SK-N-SH treated with all-trans-retinoic acid at 6 μM for 48 hours (cell line): ENCODE measurements at regions not wholly inside any gene's neighbourhood (a gene's known extent, or its start where the extent isn't known, plus 50 kb on each side); places are given as distances from the start of the nearest gene placed in this dataset.

Experiments used
- ARNTL ChIP-seq: fragments of 450-650 bp; formaldehyde crosslinking; IDR thresholded peaks from 2 replicates; pipeline ENCODE4 v1.5.0; 2020; ENCODE audit warnings: low read depth, mild to moderate bottlenecking, moderate library complexity, borderline replicate concordance
- CSDC2 ChIP-seq: fragments of 250-450 bp; sonication (Bioruptor Pico); IDR thresholded peaks from 2 replicates; pipeline ENCODE4 v1.5.0; 2020; ENCODE audit warnings: mild to moderate bottlenecking, moderate library complexity
- ESRRG ChIP-seq: fragments of 250-450 bp; sonication (Bioruptor Pico); IDR thresholded peaks from 2 replicates; pipeline ENCODE4 v1.6.1; 2021; ENCODE audit warnings: mild to moderate bottlenecking
- ZNF70 ChIP-seq: fragments of 450-650 bp; formaldehyde crosslinking; IDR thresholded peaks from 2 replicates; pipeline ENCODE4 v1.5.0; 2020; ENCODE audit warnings: mild to moderate bottlenecking, moderate library complexity
- TF ChIP-seq, protein P1 (sequence below): fragments of 250-450 bp; sonication (Bioruptor Pico); IDR thresholded peaks from 2 replicates; pipeline ENCODE4 v1.5.0; 2020; ENCODE audit warnings: mild to moderate bottlenecking, moderate library complexity

- TF ChIP-seq ESRRG (CRISPR knock-in tag) (no peak), CSDC2 (CRISPR knock-in tag) (no peak), ARNTL (CRISPR knock-in tag) (no peak), ZNF70 (CRISPR knock-in tag) (no peak)
- TF ChIP-seq, protein P1, sequence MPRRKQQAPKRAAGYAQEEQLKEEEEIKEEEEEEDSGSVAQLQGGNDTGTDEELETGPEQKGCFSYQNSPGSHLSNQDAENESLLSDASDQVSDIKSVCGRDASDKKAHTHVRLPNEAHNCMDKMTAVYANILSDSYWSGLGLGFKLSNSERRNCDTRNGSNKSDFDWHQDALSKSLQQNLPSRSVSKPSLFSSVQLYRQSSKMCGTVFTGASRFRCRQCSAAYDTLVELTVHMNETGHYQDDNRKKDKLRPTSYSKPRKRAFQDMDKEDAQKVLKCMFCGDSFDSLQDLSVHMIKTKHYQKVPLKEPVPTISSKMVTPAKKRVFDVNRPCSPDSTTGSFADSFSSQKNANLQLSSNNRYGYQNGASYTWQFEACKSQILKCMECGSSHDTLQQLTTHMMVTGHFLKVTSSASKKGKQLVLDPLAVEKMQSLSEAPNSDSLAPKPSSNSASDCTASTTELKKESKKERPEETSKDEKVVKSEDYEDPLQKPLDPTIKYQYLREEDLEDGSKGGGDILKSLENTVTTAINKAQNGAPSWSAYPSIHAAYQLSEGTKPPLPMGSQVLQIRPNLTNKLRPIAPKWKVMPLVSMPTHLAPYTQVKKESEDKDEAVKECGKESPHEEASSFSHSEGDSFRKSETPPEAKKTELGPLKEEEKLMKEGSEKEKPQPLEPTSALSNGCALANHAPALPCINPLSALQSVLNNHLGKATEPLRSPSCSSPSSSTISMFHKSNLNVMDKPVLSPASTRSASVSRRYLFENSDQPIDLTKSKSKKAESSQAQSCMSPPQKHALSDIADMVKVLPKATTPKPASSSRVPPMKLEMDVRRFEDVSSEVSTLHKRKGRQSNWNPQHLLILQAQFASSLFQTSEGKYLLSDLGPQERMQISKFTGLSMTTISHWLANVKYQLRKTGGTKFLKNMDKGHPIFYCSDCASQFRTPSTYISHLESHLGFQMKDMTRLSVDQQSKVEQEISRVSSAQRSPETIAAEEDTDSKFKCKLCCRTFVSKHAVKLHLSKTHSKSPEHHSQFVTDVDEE (CRISPR knock-in tag), result no peak
Measured at GRCh38 chr6:76441875-76442274, 369.4 kb upstream of the IMPG1 start.
